ENCODE measurements at regions not wholly inside any gene's neighbourhood (a gene's known extent, or its start where the extent isn't known, plus 50 kb on each side); places are given as distances from the start of the nearest gene placed in this dataset.
"Not testable (repeated sequence)": the region's sequence is repeated elsewhere in the genome, so short reads cannot be mapped to it uniquely, and the experiment has no call there.

- DNase-seq (ENCODE audit: low read depth, low spot score); H3K9me3 ChIP-seq (ENCODE audit: control insufficient read depth, low read depth, low read length); H3K79me2 ChIP-seq (ENCODE audit: control insufficient read depth, insufficient read depth, low read length); H2AFZ ChIP-seq (ENCODE audit: control insufficient read depth, low read length); H4K20me1 ChIP-seq (ENCODE audit: control insufficient read depth, extremely low read depth, insufficient read depth, low read length); H3K4me3 ChIP-seq (ENCODE audit: control insufficient read depth in 2 of 3, extremely low read depth in 1 of 3, insufficient read depth in 2 of 3, low read depth in 1 of 3, low read length in 3 of 3); dilution Hi-C loops (cut with MboI; ENCODE audit: extremely low pct_ligation_motif_present, low sequenced_read_pairs); H3K27me3 ChIP-seq (ENCODE audit: control insufficient read depth, extremely low read depth, insufficient read depth, low read length); H3K4me2 ChIP-seq (ENCODE audit: control insufficient read depth, extremely low read depth, insufficient read depth, low read depth, low read length); H3K9me1 ChIP-seq (ENCODE audit: control insufficient read depth, extremely low read depth, insufficient read depth, low read length); H3K36me3 ChIP-seq (ENCODE audit: control insufficient read depth in 2 of 2, extremely low read depth in 1 of 2, insufficient read depth in 2 of 2, low read length in 2 of 2); H3K27ac ChIP-seq (ENCODE audit: control insufficient read depth, insufficient read depth, low read length); H3K4me1 ChIP-seq (ENCODE audit: control insufficient read depth, extremely low read depth, insufficient read depth, low read length); FAIRE-seq; H3K9ac ChIP-seq (ENCODE audit: control insufficient read depth, extremely low read depth, insufficient read depth, low read length): not testable (repeated sequence)
These were observed 175.6 kb upstream of the LRRC61 start for GRCh38 chr7:150147524-150147923.

GRCh38 chr7:150156015-150156414, 167.1 kb upstream of the LRRC61 start:
- H3K4me1 ChIP-seq (ENCODE audit: control insufficient read depth, extremely low read depth, insufficient read depth, low read length); H2AFZ ChIP-seq (ENCODE audit: control insufficient read depth, low read length); H3K36me3 ChIP-seq (ENCODE audit: control insufficient read depth in 2 of 2, extremely low read depth in 1 of 2, insufficient read depth in 2 of 2, low read length in 2 of 2); H3K79me2 ChIP-seq (ENCODE audit: control insufficient read depth, insufficient read depth, low read length); H3K9ac ChIP-seq (ENCODE audit: control insufficient read depth, extremely low read depth, insufficient read depth, low read length); H3K4me3 ChIP-seq (ENCODE audit: control insufficient read depth in 2 of 3, extremely low read depth in 1 of 3, insufficient read depth in 2 of 3, low read depth in 1 of 3, low read length in 3 of 3); H3K27ac ChIP-seq (ENCODE audit: control insufficient read depth, insufficient read depth, low read length); dilution Hi-C loops (cut with MboI; ENCODE audit: extremely low pct_ligation_motif_present, low sequenced_read_pairs); H3K9me3 ChIP-seq (ENCODE audit: control insufficient read depth, low read depth, low read length); H3K9me1 ChIP-seq (ENCODE audit: control insufficient read depth, extremely low read depth, insufficient read depth, low read length); H3K4me2 ChIP-seq (ENCODE audit: control insufficient read depth, extremely low read depth, insufficient read depth, low read depth, low read length); DNase-seq (ENCODE audit: low read depth, low spot score); FAIRE-seq; H3K27me3 ChIP-seq (ENCODE audit: control insufficient read depth, extremely low read depth, insufficient read depth, low read length); H4K20me1 ChIP-seq (ENCODE audit: control insufficient read depth, extremely low read depth, insufficient read depth, low read length): not testable (repeated sequence)

- H3K4me3 ChIP-seq (ENCODE audit: control insufficient read depth in 2 of 3, extremely low read depth in 1 of 3, insufficient read depth in 2 of 3, low read depth in 1 of 3, low read length in 3 of 3); H3K27me3 ChIP-seq (ENCODE audit: control insufficient read depth, extremely low read depth, insufficient read depth, low read length); H3K9me3 ChIP-seq (ENCODE audit: control insufficient read depth, low read depth, low read length); H2AFZ ChIP-seq (ENCODE audit: control insufficient read depth, low read length); H3K4me2 ChIP-seq (ENCODE audit: control insufficient read depth, extremely low read depth, insufficient read depth, low read depth, low read length); H3K9me1 ChIP-seq (ENCODE audit: control insufficient read depth, extremely low read depth, insufficient read depth, low read length); FAIRE-seq; H3K9ac ChIP-seq (ENCODE audit: control insufficient read depth, extremely low read depth, insufficient read depth, low read length); H3K27ac ChIP-seq (ENCODE audit: control insufficient read depth, insufficient read depth, low read length); H3K4me1 ChIP-seq (ENCODE audit: control insufficient read depth, extremely low read depth, insufficient read depth, low read length); H3K79me2 ChIP-seq (ENCODE audit: control insufficient read depth, insufficient read depth, low read length); H3K36me3 ChIP-seq (ENCODE audit: control insufficient read depth in 2 of 2, extremely low read depth in 1 of 2, insufficient read depth in 2 of 2, low read length in 2 of 2); H4K20me1 ChIP-seq (ENCODE audit: control insufficient read depth, extremely low read depth, insufficient read depth, low read length); dilution Hi-C loops (cut with MboI; ENCODE audit: extremely low pct_ligation_motif_present, low sequenced_read_pairs); DNase-seq (ENCODE audit: low read depth, low spot score): not testable (repeated sequence)
These were observed 164.5 kb upstream of the LRRC61 start for GRCh38 chr7:150158696-150159095.

- H4K20me1 ChIP-seq (ENCODE audit: control insufficient read depth, extremely low read depth, insufficient read depth, low read length); H3K9ac ChIP-seq (ENCODE audit: control insufficient read depth, extremely low read depth, insufficient read depth, low read length); dilution Hi-C loops (cut with MboI; ENCODE audit: extremely low pct_ligation_motif_present, low sequenced_read_pairs); H3K4me2 ChIP-seq (ENCODE audit: control insufficient read depth, extremely low read depth, insufficient read depth, low read depth, low read length); DNase-seq (ENCODE audit: low read depth, low spot score); H3K36me3 ChIP-seq (ENCODE audit: control insufficient read depth in 2 of 2, extremely low read depth in 1 of 2, insufficient read depth in 2 of 2, low read length in 2 of 2); H3K9me3 ChIP-seq (ENCODE audit: control insufficient read depth, low read depth, low read length); H3K9me1 ChIP-seq (ENCODE audit: control insufficient read depth, extremely low read depth, insufficient read depth, low read length); FAIRE-seq; H2AFZ ChIP-seq (ENCODE audit: control insufficient read depth, low read length); H3K4me3 ChIP-seq (ENCODE audit: control insufficient read depth in 2 of 3, extremely low read depth in 1 of 3, insufficient read depth in 2 of 3, low read depth in 1 of 3, low read length in 3 of 3); H3K79me2 ChIP-seq (ENCODE audit: control insufficient read depth, insufficient read depth, low read length); H3K4me1 ChIP-seq (ENCODE audit: control insufficient read depth, extremely low read depth, insufficient read depth, low read length); H3K27me3 ChIP-seq (ENCODE audit: control insufficient read depth, extremely low read depth, insufficient read depth, low read length); H3K27ac ChIP-seq (ENCODE audit: control insufficient read depth, insufficient read depth, low read length): not testable (repeated sequence)
These were observed 153.6 kb upstream of the LRRC61 start for GRCh38 chr7:150169515-150169914.

GRCh38 chr7:150169943-150170490, 153.1 kb upstream of the LRRC61 start:
- H4K20me1 ChIP-seq (ENCODE audit: control insufficient read depth, extremely low read depth, insufficient read depth, low read length): not testable (repeated sequence)

More at GRCh38 chr7:150169943-150170490, 153.1 kb upstream of the LRRC61 start:
- H3K9ac ChIP-seq (ENCODE audit: control insufficient read depth, extremely low read depth, insufficient read depth, low read length); H3K27me3 ChIP-seq (ENCODE audit: control insufficient read depth, extremely low read depth, insufficient read depth, low read length); FAIRE-seq; H2AFZ ChIP-seq (ENCODE audit: control insufficient read depth, low read length); H3K9me3 ChIP-seq (ENCODE audit: control insufficient read depth, low read depth, low read length); H3K9me1 ChIP-seq (ENCODE audit: control insufficient read depth, extremely low read depth, insufficient read depth, low read length); H3K79me2 ChIP-seq (ENCODE audit: control insufficient read depth, insufficient read depth, low read length); H3K4me1 ChIP-seq (ENCODE audit: control insufficient read depth, extremely low read depth, insufficient read depth, low read length); H3K27ac ChIP-seq (ENCODE audit: control insufficient read depth, insufficient read depth, low read length); dilution Hi-C loops (cut with MboI; ENCODE audit: extremely low pct_ligation_motif_present, low sequenced_read_pairs); DNase-seq (ENCODE audit: low read depth, low spot score); H3K36me3 ChIP-seq (ENCODE audit: control insufficient read depth in 2 of 2, extremely low read depth in 1 of 2, insufficient read depth in 2 of 2, low read length in 2 of 2); H3K4me2 ChIP-seq (ENCODE audit: control insufficient read depth, extremely low read depth, insufficient read depth, low read depth, low read length); H3K4me3 ChIP-seq (ENCODE audit: control insufficient read depth in 2 of 3, extremely low read depth in 1 of 3, insufficient read depth in 2 of 3, low read depth in 1 of 3, low read length in 3 of 3): not testable (repeated sequence)
